ENCODE measurements at regions not wholly inside any gene's neighbourhood (a gene's known extent, or its start where the extent isn't known, plus 50 kb on each side); places are given as distances from the start of the nearest gene placed in this dataset.
"Not testable (repeated sequence)": the region's sequence is repeated elsewhere in the genome, so short reads cannot be mapped to it uniquely, and the experiment has no call there.

DNA sequence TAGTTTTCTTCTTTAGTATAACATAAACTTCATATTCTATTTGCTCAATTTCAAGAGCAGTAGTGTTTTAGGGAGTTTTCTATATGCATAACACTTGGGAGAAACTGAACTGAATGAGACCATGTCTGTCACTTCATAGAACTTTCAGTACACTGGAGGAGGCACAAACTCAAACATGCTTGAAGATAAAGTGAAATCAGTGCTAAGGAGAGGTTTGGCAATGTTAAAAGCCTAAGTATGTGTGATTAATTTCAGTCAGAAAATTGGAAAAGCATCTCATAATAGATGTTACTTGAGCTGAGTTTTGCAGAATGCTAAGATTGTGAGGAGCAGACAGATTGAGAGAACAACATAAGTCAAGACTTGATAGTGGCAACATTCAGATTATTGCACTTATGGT, 411.2 kb upstream of the HS3ST1 start:
- DNase-seq (ENCODE audit: low read depth, low spot score): no peak
- H3K9ac ChIP-seq (ENCODE audit: insufficient read length, low read depth): no peak overlapping the region
- H3K27me3 ChIP-seq (ENCODE audit: insufficient read depth, insufficient read length): no peaks in the 10 kb centered on the region
- no peaks in the 10 kb centered on the region for H3K9me3 ChIP-seq (ENCODE audit: insufficient read depth, low read length)
- no peak overlapping the region for H3K4me3 ChIP-seq (ENCODE audit: insufficient read length, low read depth)
- TF ChIP-seq YY1 (IDR thresholded peaks at IDR 0.05; ENCODE audit: insufficient read depth, insufficient read length) (no peak), SUZ12 (IDR thresholded peaks at IDR 0.05; ENCODE audit: extremely low read depth, insufficient read depth, insufficient read length) (no peak), ZNF274 (IDR thresholded peaks at IDR 0.05; ENCODE audit: low read depth, low read length) (no peak)
- H3K36me3 ChIP-seq (ENCODE audit: insufficient read depth, insufficient read length, low read length): no peaks in the 10 kb centered on the region
- no peaks in the 10 kb centered on the region for H3K4me1 ChIP-seq (ENCODE audit: insufficient read depth, insufficient read length)

DNA sequence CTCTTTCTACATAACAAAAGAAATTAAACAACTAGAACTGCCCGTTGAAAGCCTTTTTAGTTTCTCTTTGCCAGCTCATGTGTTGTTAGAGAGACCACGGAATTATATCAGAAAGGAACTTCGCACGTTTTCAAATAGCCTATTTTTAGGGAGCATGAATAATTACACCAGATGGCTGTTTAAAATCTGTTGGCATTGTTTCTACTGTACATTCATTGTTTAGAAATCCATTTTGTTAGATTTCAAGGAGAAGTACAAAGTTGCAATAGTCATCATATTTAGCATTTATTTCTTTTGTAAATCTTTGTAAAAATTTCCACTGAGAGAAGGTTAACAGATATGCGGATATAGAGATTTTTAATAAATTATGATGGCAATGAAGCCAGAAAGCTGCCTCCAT, 403.0 kb upstream of the HS3ST1 start:
- Histone ChIP-seq H3K27me3 (ENCODE audit: insufficient read depth, insufficient read length) (no peaks in the 10 kb centered on the region), H3K9ac (ENCODE audit: insufficient read length, low read depth) (no peak overlapping the region), H3K4me1 (ENCODE audit: insufficient read depth, insufficient read length) (no peaks in the 10 kb centered on the region), H3K36me3 (ENCODE audit: insufficient read depth, insufficient read length, low read length) (no peaks in the 10 kb centered on the region), H3K9me3 (ENCODE audit: insufficient read depth, low read length) (no peaks in the 10 kb centered on the region), H3K4me3 (ENCODE audit: insufficient read length, low read depth) (no peak overlapping the region)
- TF ChIP-seq SUZ12 (IDR thresholded peaks at IDR 0.05; ENCODE audit: extremely low read depth, insufficient read depth, insufficient read length) (no peak), ZNF274 (IDR thresholded peaks at IDR 0.05; ENCODE audit: low read depth, low read length) (no peak), YY1 (IDR thresholded peaks at IDR 0.05; ENCODE audit: insufficient read depth, insufficient read length) (no peak)
- no peak for DNase-seq (ENCODE audit: low read depth, low spot score)

DNA sequence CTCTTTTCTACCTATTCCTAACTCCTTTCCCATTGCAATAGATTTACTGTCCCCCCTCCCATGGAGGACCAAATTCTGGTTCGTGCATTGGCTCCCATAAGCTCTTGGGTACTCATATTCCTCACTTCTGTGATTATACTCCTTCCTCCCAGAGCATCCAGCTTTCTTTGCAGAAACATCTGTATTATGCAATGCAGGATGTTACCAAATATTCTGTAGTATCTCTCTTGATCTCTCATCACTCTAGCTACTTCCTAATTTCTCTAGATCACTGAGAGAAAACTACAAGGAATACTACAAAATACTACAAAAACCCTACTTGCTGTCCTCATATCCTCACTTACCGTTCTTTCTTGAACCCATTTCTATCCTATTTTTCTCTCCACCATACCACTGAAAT, 395.9 kb upstream of the HS3ST1 start:
- H3K9me3 ChIP-seq (ENCODE audit: insufficient read depth, low read length): no peaks in the 10 kb centered on the region
- TF ChIP-seq SUZ12 (IDR thresholded peaks at IDR 0.05; ENCODE audit: extremely low read depth, insufficient read depth, insufficient read length): no peak
- TF ChIP-seq YY1 (IDR thresholded peaks at IDR 0.05; ENCODE audit: insufficient read depth, insufficient read length): no peak
- TF ChIP-seq ZNF274 (IDR thresholded peaks at IDR 0.05; ENCODE audit: low read depth, low read length): no peak
- H3K27me3 ChIP-seq (ENCODE audit: insufficient read depth, insufficient read length): no peaks in the 10 kb centered on the region
- H3K4me1 ChIP-seq (ENCODE audit: insufficient read depth, insufficient read length): no peaks in the 10 kb centered on the region
- H3K4me3 ChIP-seq (ENCODE audit: insufficient read length, low read depth): no peak overlapping the region
- no peak overlapping the region for H3K9ac ChIP-seq (ENCODE audit: insufficient read length, low read depth)
- H3K36me3 ChIP-seq (ENCODE audit: insufficient read depth, insufficient read length, low read length): no peaks in the 10 kb centered on the region
- no peak for DNase-seq (ENCODE audit: low read depth, low spot score)

DNA sequence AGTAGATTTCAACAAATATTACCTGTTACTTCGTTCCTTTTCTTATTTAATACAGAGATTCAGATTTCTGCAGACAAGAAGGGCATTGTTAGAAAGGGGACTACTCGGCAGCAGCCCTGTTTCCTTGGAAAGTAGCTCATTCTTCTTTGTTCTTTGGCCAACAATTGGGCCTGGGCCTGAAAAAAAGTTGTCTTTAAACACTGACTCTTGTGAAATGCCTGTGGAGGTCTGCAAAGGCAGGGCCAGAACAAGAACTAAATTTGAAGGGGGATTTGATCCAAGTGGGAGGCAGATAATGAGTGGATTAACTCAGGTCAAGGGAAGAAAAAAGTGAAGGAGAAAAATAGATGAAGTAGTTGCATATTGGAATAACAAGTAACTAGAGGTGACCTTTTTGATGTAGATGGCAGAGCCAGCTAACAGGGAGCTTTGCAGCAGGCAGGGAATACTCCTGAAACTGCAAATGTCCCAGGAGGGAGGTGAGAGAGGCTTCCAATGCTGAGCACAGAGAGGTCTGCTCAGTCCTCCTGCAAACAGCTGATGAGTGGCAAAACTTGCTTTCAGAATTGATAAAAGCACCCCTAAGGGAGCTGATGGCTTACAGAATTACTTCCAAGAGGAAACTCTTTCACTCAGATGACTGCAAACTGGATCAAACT, 393.2 kb upstream of the HS3ST1 start:
- H3K4me1 ChIP-seq (ENCODE audit: insufficient read depth, insufficient read length): no peaks in the 10 kb centered on the region
- no peak overlapping the region for H3K4me3 ChIP-seq (ENCODE audit: insufficient read length, low read depth)
- H3K36me3 ChIP-seq (ENCODE audit: insufficient read depth, insufficient read length, low read length): no peaks in the 10 kb centered on the region
- TF ChIP-seq ZNF274 (IDR thresholded peaks at IDR 0.05; ENCODE audit: low read depth, low read length) (no peak), YY1 (IDR thresholded peaks at IDR 0.05; ENCODE audit: insufficient read depth, insufficient read length) (no peak), SUZ12 (IDR thresholded peaks at IDR 0.05; ENCODE audit: extremely low read depth, insufficient read depth, insufficient read length) (no peak)
- H3K27me3 ChIP-seq (ENCODE audit: insufficient read depth, insufficient read length): no peaks in the 10 kb centered on the region
- H3K9ac ChIP-seq (ENCODE audit: insufficient read length, low read depth): no peak overlapping the region
- peak; percentile 42 for DNase-seq (ENCODE audit: low read depth, low spot score)
- H3K9me3 ChIP-seq (ENCODE audit: insufficient read depth, low read length): no peaks in the 10 kb centered on the region

DNA sequence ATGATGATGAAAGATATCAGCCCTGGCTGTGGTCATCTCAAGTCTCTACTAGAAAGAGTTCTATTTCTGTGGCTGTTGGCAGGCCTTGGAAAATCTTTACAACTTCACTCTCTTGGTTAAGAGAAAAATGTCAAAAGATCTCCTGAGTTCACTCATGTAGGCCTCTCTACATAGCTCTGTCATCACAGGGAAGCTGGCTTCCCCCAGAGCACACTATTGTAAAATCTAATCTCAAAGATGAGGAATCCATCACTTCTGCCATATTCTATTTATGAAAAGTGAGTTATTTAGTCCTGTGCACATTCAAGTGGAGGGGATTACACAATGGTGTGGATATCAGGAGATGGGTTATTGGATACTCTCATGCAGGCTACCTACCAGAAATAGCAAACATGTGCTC, 388.4 kb upstream of the HS3ST1 start:
- Histone ChIP-seq H3K9ac (ENCODE audit: insufficient read length, low read depth) (no peak overlapping the region), H3K4me1 (ENCODE audit: insufficient read depth, insufficient read length) (no peaks in the 10 kb centered on the region), H3K9me3 (ENCODE audit: insufficient read depth, low read length) (no peaks in the 10 kb centered on the region), H3K4me3 (ENCODE audit: insufficient read length, low read depth) (no peak overlapping the region), H3K27me3 (ENCODE audit: insufficient read depth, insufficient read length) (no peaks in the 10 kb centered on the region), H3K36me3 (ENCODE audit: insufficient read depth, insufficient read length, low read length) (no peaks in the 10 kb centered on the region)
- DNase-seq (ENCODE audit: low read depth, low spot score): no peak
- no peak for TF ChIP-seq ZNF274 (IDR thresholded peaks at IDR 0.05; ENCODE audit: low read depth, low read length)
- TF ChIP-seq SUZ12 (IDR thresholded peaks at IDR 0.05; ENCODE audit: extremely low read depth, insufficient read depth, insufficient read length): no peak
- TF ChIP-seq YY1 (IDR thresholded peaks at IDR 0.05; ENCODE audit: insufficient read depth, insufficient read length): no peak

DNA sequence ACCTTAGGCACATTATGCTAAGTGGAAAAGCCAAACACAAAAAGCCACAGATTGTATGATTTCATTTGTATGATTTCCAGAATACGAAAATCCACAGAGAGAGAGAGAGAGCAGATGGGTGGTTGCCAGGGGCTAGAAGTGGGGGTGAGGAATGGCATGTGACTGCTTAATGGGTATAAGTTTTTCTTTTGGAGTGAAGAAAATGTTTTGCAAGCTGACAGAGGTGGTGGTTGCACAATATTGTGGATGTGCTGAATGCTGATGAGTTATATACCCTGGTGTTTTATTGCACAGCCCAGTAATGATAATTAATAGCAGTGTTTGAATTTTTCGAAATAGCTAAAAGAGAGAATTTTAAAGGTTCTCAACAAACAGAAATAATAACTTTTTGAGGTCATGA, 386.1 kb upstream of the HS3ST1 start:
- H3K9ac ChIP-seq (ENCODE audit: insufficient read length, low read depth): no peak overlapping the region
- H3K9me3 ChIP-seq (ENCODE audit: insufficient read depth, low read length): no peaks in the 10 kb centered on the region
- H3K36me3 ChIP-seq (ENCODE audit: insufficient read depth, insufficient read length, low read length): no peaks in the 10 kb centered on the region
- no peak overlapping the region for H3K4me3 ChIP-seq (ENCODE audit: insufficient read length, low read depth)
- no peak for DNase-seq (ENCODE audit: low read depth, low spot score)
- H3K4me1 ChIP-seq (ENCODE audit: insufficient read depth, insufficient read length): no peaks in the 10 kb centered on the region
- H3K27me3 ChIP-seq (ENCODE audit: insufficient read depth, insufficient read length): no peaks in the 10 kb centered on the region
- TF ChIP-seq YY1 (IDR thresholded peaks at IDR 0.05; ENCODE audit: insufficient read depth, insufficient read length) (no peak), ZNF274 (IDR thresholded peaks at IDR 0.05; ENCODE audit: low read depth, low read length) (no peak), SUZ12 (IDR thresholded peaks at IDR 0.05; ENCODE audit: extremely low read depth, insufficient read depth, insufficient read length) (no peak)

DNA sequence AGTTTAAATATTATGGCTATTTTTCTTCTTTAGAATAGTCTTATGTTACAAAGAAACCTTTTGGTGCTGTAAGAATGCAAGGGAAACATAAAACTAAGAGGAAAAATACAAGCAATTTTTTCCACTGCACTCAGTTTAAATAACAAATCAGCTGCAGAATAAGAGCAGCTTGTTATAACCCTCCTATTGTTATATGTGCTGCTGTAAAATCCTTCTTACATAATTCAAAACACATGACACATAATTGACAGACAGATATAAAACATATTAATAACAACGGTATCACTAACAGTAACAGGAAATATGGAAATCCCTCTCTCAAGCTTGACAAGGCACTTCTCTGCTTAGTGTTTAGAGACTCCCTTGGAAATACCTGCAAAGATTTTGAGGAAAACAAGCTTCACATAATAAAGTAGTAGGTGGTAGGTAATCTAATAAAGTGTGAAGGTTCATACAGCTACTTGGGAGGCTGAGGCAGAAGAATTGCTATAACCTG, 385.3 kb upstream of the HS3ST1 start:
- no peak overlapping the region for H3K4me3 ChIP-seq (ENCODE audit: insufficient read length, low read depth)
- H3K9ac ChIP-seq (ENCODE audit: insufficient read length, low read depth): no peak overlapping the region
- H3K9me3 ChIP-seq (ENCODE audit: insufficient read depth, low read length): no peaks in the 10 kb centered on the region
- no peaks in the 10 kb centered on the region for H3K4me1 ChIP-seq (ENCODE audit: insufficient read depth, insufficient read length)
- no peaks in the 10 kb centered on the region for H3K27me3 ChIP-seq (ENCODE audit: insufficient read depth, insufficient read length)
- DNase-seq (ENCODE audit: low read depth, low spot score): no peak
- TF ChIP-seq ZNF274 (IDR thresholded peaks at IDR 0.05; ENCODE audit: low read depth, low read length) (no peak), SUZ12 (IDR thresholded peaks at IDR 0.05; ENCODE audit: extremely low read depth, insufficient read depth, insufficient read length) (no peak), YY1 (IDR thresholded peaks at IDR 0.05; ENCODE audit: insufficient read depth, insufficient read length) (no peak)
- H3K36me3 ChIP-seq (ENCODE audit: insufficient read depth, insufficient read length, low read length): no peaks in the 10 kb centered on the region

DNA sequence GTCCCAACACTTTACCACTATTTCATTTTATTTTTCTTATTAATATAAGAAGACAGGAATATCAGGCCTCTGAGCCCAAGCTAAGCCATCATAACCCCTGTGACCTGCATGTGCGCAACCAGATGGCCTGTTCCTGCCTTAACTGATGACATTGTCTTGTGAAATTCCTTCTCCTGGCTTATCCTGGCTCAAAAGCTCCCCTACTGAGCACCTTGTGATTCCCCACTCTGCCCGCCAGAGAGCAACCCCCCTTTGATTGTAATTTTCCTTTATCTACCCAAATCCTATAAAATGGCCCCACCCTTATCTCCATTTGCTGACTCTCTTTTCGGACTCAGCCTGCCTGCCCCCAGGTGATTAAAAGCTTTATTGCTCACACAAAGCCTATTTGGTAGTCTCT, 382.8 kb upstream of the HS3ST1 start:
- not testable (repeated sequence) for DNase-seq (ENCODE audit: low read depth, low spot score); H3K9me3 ChIP-seq (ENCODE audit: insufficient read depth, low read length); H3K36me3 ChIP-seq (ENCODE audit: insufficient read depth, insufficient read length, low read length); H3K4me3 ChIP-seq (ENCODE audit: insufficient read length, low read depth); H3K9ac ChIP-seq (ENCODE audit: insufficient read length, low read depth); H3K27me3 ChIP-seq (ENCODE audit: insufficient read depth, insufficient read length); H3K4me1 ChIP-seq (ENCODE audit: insufficient read depth, insufficient read length)

Measured in NT2/D1 (cell line).